Stromal cell of bone marrow (primary cell): ENCODE measurements at regions not wholly inside any gene's neighbourhood (a gene's known extent, or its start where the extent isn't known, plus 50 kb on each side); places are given as distances from the start of the nearest gene placed in this dataset.

Source experiments
- DNase-seq: peaks from one replicate; pipeline ENCODE4 v3.0.0-alpha.2; 2012; ENCODE audit warnings: low read depth

- no peak for DNase-seq
These were observed 392.2 kb downstream of the C6orf118 start for GRCh38 chr6:164917211-164917610.

GRCh38 chr6:164916087-164916486, 393.3 kb downstream of the C6orf118 start:
- DNase-seq = no peak

- no peak for DNase-seq
These were observed 397.4 kb downstream of the C6orf118 start for GRCh38 chr6:164911873-164912580.

- no peak for DNase-seq
These were observed 398.3 kb downstream of the C6orf118 start for GRCh38 chr6:164911151-164911550.

GRCh38 chr6:164906766-164907165, 402.6 kb downstream of the C6orf118 start:
- DNase-seq = no peak

GRCh38 chr6:164905311-164905710, 404.1 kb downstream of the C6orf118 start:
- no peak for DNase-seq

- no peak for DNase-seq
These were observed 411.0 kb downstream of the C6orf118 start for GRCh38 chr6:164898412-164898811.

- DNase-seq = no peak
These were observed 411.7 kb downstream of the C6orf118 start for GRCh38 chr6:164897523-164898235.

GRCh38 chr6:164889980-164890379, 419.4 kb downstream of the C6orf118 start:
- DNase-seq = no peak

- DNase-seq = no peak
These were observed 421.7 kb downstream of the C6orf118 start for GRCh38 chr6:164887660-164888059.

- no peak for DNase-seq
These were observed 427.2 kb downstream of the C6orf118 start for GRCh38 chr6:164882236-164882635.

- DNase-seq = no peak
These were observed 437.6 kb downstream of the C6orf118 start for GRCh38 chr6:164871783-164872182.

- no peak for DNase-seq
These were observed 439.2 kb downstream of the C6orf118 start for GRCh38 chr6:164870164-164870563.

- DNase-seq = no peak
These were observed 447.4 kb downstream of the C6orf118 start for GRCh38 chr6:164861967-164862366.

GRCh38 chr6:164859816-164860215, 449.6 kb downstream of the C6orf118 start:
- no peak for DNase-seq

- DNase-seq = no peak
These were observed 453.3 kb downstream of the C6orf118 start for GRCh38 chr6:164856138-164856537.

GRCh38 chr6:164855281-164855680, 454.1 kb downstream of the C6orf118 start:
- DNase-seq = no peak

GRCh38 chr6:164854526-164854925, 454.9 kb downstream of the C6orf118 start:
- no peak for DNase-seq

- DNase-seq = no peak
These were observed 463.6 kb downstream of the C6orf118 start for GRCh38 chr6:164845773-164846172.

GRCh38 chr6:164842085-164842484, 467.3 kb downstream of the C6orf118 start:
- DNase-seq = no peak

- DNase-seq = no peak
These were observed 471.3 kb downstream of the C6orf118 start for GRCh38 chr6:164838068-164838615.

- DNase-seq = no peak
These were observed 472.9 kb downstream of the C6orf118 start for GRCh38 chr6:164836486-164836885.

- DNase-seq = no peak
These were observed 477.0 kb downstream of the C6orf118 start for GRCh38 chr6:164832410-164832809.
